ENCODE measurements at regions not wholly inside any gene's neighbourhood (a gene's known extent, or its start where the extent isn't known, plus 50 kb on each side); places are given as distances from the start of the nearest gene placed in this dataset.

GRCh38 chr5:136810261-136810801 lies 445.0 kb upstream of the TRPC7 start:
- ATAC-seq (ENCODE audit: insufficient read depth, low read depth) (no peak), DNase-seq (no peak)
- TF ChIP-seq EZH2 (IDR thresholded peaks at IDR 0.05; ENCODE audit: borderline replicate concordance, low read depth, low read length, severe bottlenecking) = no peak
- no peak for TF ChIP-seq CTCF (IDR thresholded peaks at IDR 0.05; ENCODE audit: borderline replicate concordance, extremely low read depth, low read length, poor library complexity, severe bottlenecking)

GRCh38 chr5:136809382-136809781 lies 444.0 kb upstream of the TRPC7 start:
- DNase-seq = no peak
- no peak overlapping the region for H3K27ac ChIP-seq (ENCODE audit: low read length)
- H4K20me1 ChIP-seq (ENCODE audit: insufficient read depth, low read length) = no peaks in the 10 kb centered on the region
- no peaks in the 10 kb centered on the region for H3K27me3 ChIP-seq (ENCODE audit: insufficient read depth, low read length, poor library complexity)
- no peak overlapping the region for H3K4me3 ChIP-seq (ENCODE audit: low read depth in 1 of 2, low read length in 2 of 2)
- no peak overlapping the region for H3K4me2 ChIP-seq (ENCODE audit: insufficient read depth, low read length)
- no peaks in the 10 kb centered on the region for H3K9me3 ChIP-seq (ENCODE audit: insufficient read depth, low read length, severe bottlenecking)
- H3K4me1 ChIP-seq (ENCODE audit: insufficient read depth, low read length) = no peaks in the 10 kb centered on the region
- H3K79me2 ChIP-seq (ENCODE audit: insufficient read depth, low read length) = no peaks in the 10 kb centered on the region
- H3K9ac ChIP-seq (ENCODE audit: low read depth, low read length) = no peak overlapping the region
- H2AFZ ChIP-seq (ENCODE audit: low read depth, low read length) = no peak overlapping the region
- TF ChIP-seq CTCF (IDR thresholded peaks at IDR 0.05; ENCODE audit: borderline replicate concordance, extremely low read depth, low read length, poor library complexity, severe bottlenecking) (no peak), EZH2 (IDR thresholded peaks at IDR 0.05; ENCODE audit: borderline replicate concordance, low read depth, low read length, severe bottlenecking) (no peak)
- ATAC-seq (ENCODE audit: insufficient read depth, low read depth) = no peak
- H3K36me3 ChIP-seq (ENCODE audit: insufficient read depth, low read length) = no peaks in the 10 kb centered on the region

More at GRCh38 chr5:136810261-136810801, 445.0 kb upstream of the TRPC7 start:
- Histone ChIP-seq H3K27ac (ENCODE audit: low read length) (no peak overlapping the region), H2AFZ (ENCODE audit: low read depth, low read length) (no peak overlapping the region), H3K4me2 (ENCODE audit: insufficient read depth, low read length) (no peak overlapping the region), H3K9me3 (ENCODE audit: insufficient read depth, low read length, severe bottlenecking) (no peaks in the 10 kb centered on the region), H4K20me1 (ENCODE audit: insufficient read depth, low read length) (no peaks in the 10 kb centered on the region), H3K9ac (ENCODE audit: low read depth, low read length) (no peak overlapping the region), H3K27me3 (ENCODE audit: insufficient read depth, low read length, poor library complexity) (no peaks in the 10 kb centered on the region), H3K36me3 (ENCODE audit: insufficient read depth, low read length) (no peaks in the 10 kb centered on the region), H3K79me2 (ENCODE audit: insufficient read depth, low read length) (no peaks in the 10 kb centered on the region), H3K4me1 (ENCODE audit: insufficient read depth, low read length) (no peaks in the 10 kb centered on the region), H3K4me3 (ENCODE audit: low read depth in 1 of 2, low read length in 2 of 2) (no peak overlapping the region)

- Histone ChIP-seq H3K9me3 (ENCODE audit: insufficient read depth, low read length, severe bottlenecking) (no peaks in the 10 kb centered on the region), H3K79me2 (ENCODE audit: insufficient read depth, low read length) (no peaks in the 10 kb centered on the region), H4K20me1 (ENCODE audit: insufficient read depth, low read length) (no peaks in the 10 kb centered on the region), H2AFZ (ENCODE audit: low read depth, low read length) (no peak overlapping the region), H3K27ac (ENCODE audit: low read length) (no peak overlapping the region), H3K36me3 (ENCODE audit: insufficient read depth, low read length) (no peaks in the 10 kb centered on the region), H3K4me3 (ENCODE audit: low read depth in 1 of 2, low read length in 2 of 2) (no peak overlapping the region), H3K9ac (ENCODE audit: low read depth, low read length) (no peak overlapping the region), H3K4me2 (ENCODE audit: insufficient read depth, low read length) (no peak overlapping the region), H3K27me3 (ENCODE audit: insufficient read depth, low read length, poor library complexity) (no peaks in the 10 kb centered on the region), H3K4me1 (ENCODE audit: insufficient read depth, low read length) (no peaks in the 10 kb centered on the region)
- DNase-seq = no peak
- ATAC-seq (ENCODE audit: insufficient read depth, low read depth) = no peak
- TF ChIP-seq EZH2 (IDR thresholded peaks at IDR 0.05; ENCODE audit: borderline replicate concordance, low read depth, low read length, severe bottlenecking) = no peak
- no peak for TF ChIP-seq CTCF (IDR thresholded peaks at IDR 0.05; ENCODE audit: borderline replicate concordance, extremely low read depth, low read length, poor library complexity, severe bottlenecking)
Measured at GRCh38 chr5:136808756-136809155, 443.4 kb upstream of the TRPC7 start.

- Histone ChIP-seq H3K4me1 (ENCODE audit: insufficient read depth, low read length) (no peaks in the 10 kb centered on the region), H3K9ac (ENCODE audit: low read depth, low read length) (no peak overlapping the region), H3K27me3 (ENCODE audit: insufficient read depth, low read length, poor library complexity) (no peaks in the 10 kb centered on the region), H3K27ac (ENCODE audit: low read length) (no peak overlapping the region), H3K4me2 (ENCODE audit: insufficient read depth, low read length) (no peak overlapping the region), H2AFZ (ENCODE audit: low read depth, low read length) (no peak overlapping the region), H3K9me3 (ENCODE audit: insufficient read depth, low read length, severe bottlenecking) (no peaks in the 10 kb centered on the region), H4K20me1 (ENCODE audit: insufficient read depth, low read length) (no peaks in the 10 kb centered on the region), H3K36me3 (ENCODE audit: insufficient read depth, low read length) (no peaks in the 10 kb centered on the region), H3K79me2 (ENCODE audit: insufficient read depth, low read length) (no peaks in the 10 kb centered on the region), H3K4me3 (ENCODE audit: low read depth in 1 of 2, low read length in 2 of 2) (no peak overlapping the region)
- DNase-seq (no peak), ATAC-seq (ENCODE audit: insufficient read depth, low read depth) (no peak)
- TF ChIP-seq CTCF (IDR thresholded peaks at IDR 0.05; ENCODE audit: borderline replicate concordance, extremely low read depth, low read length, poor library complexity, severe bottlenecking) = no peak
- no peak for TF ChIP-seq EZH2 (IDR thresholded peaks at IDR 0.05; ENCODE audit: borderline replicate concordance, low read depth, low read length, severe bottlenecking)
Measured at GRCh38 chr5:136805466-136805865, 440.1 kb upstream of the TRPC7 start.

Measured in DND-41 (cell line).